ENCODE measurements at regions not wholly inside any gene's neighbourhood (a gene's known extent, or its start where the extent isn't known, plus 50 kb on each side); places are given as distances from the start of the nearest gene placed in this dataset.

DNA sequence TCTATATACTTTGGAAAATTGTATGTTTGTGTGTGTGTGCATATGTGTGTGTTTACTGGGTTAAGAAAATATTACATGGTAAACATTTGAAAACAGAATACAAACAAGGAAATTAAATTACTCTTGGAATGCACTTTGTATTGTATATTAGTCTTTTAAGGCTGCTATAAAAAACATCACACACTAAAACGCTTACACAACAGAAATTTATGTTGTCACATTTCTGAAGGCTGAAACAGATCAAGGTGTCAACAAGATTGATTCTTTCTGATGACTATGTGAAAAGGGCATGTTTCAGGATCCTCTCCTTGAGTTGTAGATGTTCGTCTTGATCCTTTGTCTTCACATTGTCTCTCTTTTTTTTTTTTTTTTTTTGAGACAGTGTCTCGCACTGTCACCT, 149.1 kb upstream of the CNTN5 start:
- Mint-ChIP-seq H3K4me3 (no peak overlapping the region), H3K36me3 (ENCODE audit: low read depth) (no peaks in the 10 kb centered on the region), H3K27me3 (no peaks in the 10 kb centered on the region), H3K27ac (no peak overlapping the region), H3K4me1 (ENCODE audit: low read depth) (no peaks in the 10 kb centered on the region), H3K9me3 (peaks cover 10% of the 10 kb centered on the region)
- intact Hi-C loops (cut with micrococcal nuclease) = no loop called here
- CTCF ChIA-PET = no interaction called here
- TF ChIP-seq, protein P1, sequence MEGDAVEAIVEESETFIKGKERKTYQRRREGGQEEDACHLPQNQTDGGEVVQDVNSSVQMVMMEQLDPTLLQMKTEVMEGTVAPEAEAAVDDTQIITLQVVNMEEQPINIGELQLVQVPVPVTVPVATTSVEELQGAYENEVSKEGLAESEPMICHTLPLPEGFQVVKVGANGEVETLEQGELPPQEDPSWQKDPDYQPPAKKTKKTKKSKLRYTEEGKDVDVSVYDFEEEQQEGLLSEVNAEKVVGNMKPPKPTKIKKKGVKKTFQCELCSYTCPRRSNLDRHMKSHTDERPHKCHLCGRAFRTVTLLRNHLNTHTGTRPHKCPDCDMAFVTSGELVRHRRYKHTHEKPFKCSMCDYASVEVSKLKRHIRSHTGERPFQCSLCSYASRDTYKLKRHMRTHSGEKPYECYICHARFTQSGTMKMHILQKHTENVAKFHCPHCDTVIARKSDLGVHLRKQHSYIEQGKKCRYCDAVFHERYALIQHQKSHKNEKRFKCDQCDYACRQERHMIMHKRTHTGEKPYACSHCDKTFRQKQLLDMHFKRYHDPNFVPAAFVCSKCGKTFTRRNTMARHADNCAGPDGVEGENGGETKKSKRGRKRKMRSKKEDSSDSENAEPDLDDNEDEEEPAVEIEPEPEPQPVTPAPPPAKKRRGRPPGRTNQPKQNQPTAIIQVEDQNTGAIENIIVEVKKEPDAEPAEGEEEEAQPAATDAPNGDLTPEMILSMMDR (IDR thresholded peaks at IDR 0.05) = no peak
- DNase-seq (no peak), ATAC-seq (no peak)
- POLR2A ChIA-PET = no interaction called here

DNA sequence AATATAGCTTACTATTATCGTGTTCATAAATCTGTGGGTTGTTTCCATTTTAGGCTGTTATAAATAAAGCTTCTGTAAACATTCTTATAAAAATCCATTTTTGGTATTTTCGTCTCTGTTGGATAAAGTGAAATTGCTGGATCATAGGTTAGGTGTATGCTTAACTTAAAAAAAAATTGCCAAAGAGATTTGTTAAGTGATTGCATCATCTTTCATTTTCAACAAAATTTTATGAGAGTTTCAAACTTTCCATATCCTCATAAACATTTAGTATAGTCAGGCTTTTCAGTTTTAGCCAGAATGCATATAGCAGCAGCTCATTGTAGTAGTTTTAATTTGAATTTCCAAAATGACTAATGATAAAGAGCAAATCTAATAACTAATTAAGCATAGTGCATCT, 146.7 kb upstream of the CNTN5 start:
- TF ChIP-seq, protein P1 (IDR thresholded peaks at IDR 0.05) = no peak
- H3K27me3 Mint-ChIP-seq = no peaks in the 10 kb centered on the region
- ChIA-PET CTCF (no interaction called here), POLR2A (no interaction called here)
- DNase-seq (no peak), ATAC-seq (no peak)
- H3K4me3 Mint-ChIP-seq = no peak overlapping the region
- H3K36me3 Mint-ChIP-seq (ENCODE audit: low read depth) = no peaks in the 10 kb centered on the region
- no peak overlapping the region for H3K27ac Mint-ChIP-seq
- peaks cover 13% of the 10 kb centered on the region for H3K9me3 Mint-ChIP-seq
- intact Hi-C loops (cut with micrococcal nuclease) = no loop called here
- no peaks in the 10 kb centered on the region for H3K4me1 Mint-ChIP-seq (ENCODE audit: low read depth)

- no peaks in the 10 kb centered on the region for H3K36me3 Mint-ChIP-seq (ENCODE audit: low read depth)
- ChIA-PET CTCF (no interaction called here), POLR2A (no interaction called here)
- no peak overlapping the region for H3K4me3 Mint-ChIP-seq
- no peaks in the 10 kb centered on the region for H3K4me1 Mint-ChIP-seq (ENCODE audit: low read depth)
- H3K27ac Mint-ChIP-seq = no peak overlapping the region
- ATAC-seq (no peak), DNase-seq (no peak)
- H3K9me3 Mint-ChIP-seq = peaks cover 5% of the 10 kb centered on the region
- TF ChIP-seq, protein P1 (IDR thresholded peaks at IDR 0.05) = no peak
- no peaks in the 10 kb centered on the region for H3K27me3 Mint-ChIP-seq
- intact Hi-C loops (cut with micrococcal nuclease) = no loop called here
These were observed 124.8 kb upstream of the CNTN5 start for GRCh38 chr11:98895936-98896335.

GRCh38 chr11:98940913-98941312, 79.8 kb upstream of the CNTN5 start:
- ATAC-seq = no peak
- intact Hi-C loops (cut with micrococcal nuclease) = no loop called here
- H3K9me3 Mint-ChIP-seq = peaks cover 17% of the 10 kb centered on the region
- H3K36me3 Mint-ChIP-seq (ENCODE audit: low read depth) = no peaks in the 10 kb centered on the region
- H3K4me3 Mint-ChIP-seq = no peak overlapping the region
- no peak for DNase-seq
- POLR2A ChIA-PET = no interaction called here
- no peaks in the 10 kb centered on the region for H3K27me3 Mint-ChIP-seq
- no peaks in the 10 kb centered on the region for H3K4me1 Mint-ChIP-seq (ENCODE audit: low read depth)
- CTCF ChIA-PET = no interaction called here
- TF ChIP-seq, protein P1 (IDR thresholded peaks at IDR 0.05) = no peak
- H3K27ac Mint-ChIP-seq = no peak overlapping the region

GRCh38 chr11:98944461-98944860, 76.3 kb upstream of the CNTN5 start:
- Mint-ChIP-seq H3K27me3 (no peaks in the 10 kb centered on the region), H3K9me3 (peaks cover 17% of the 10 kb centered on the region), H3K4me3 (no peak overlapping the region), H3K4me1 (ENCODE audit: low read depth) (no peaks in the 10 kb centered on the region), H3K27ac (no peak overlapping the region), H3K36me3 (ENCODE audit: low read depth) (no peaks in the 10 kb centered on the region)
- TF ChIP-seq, protein P1 (IDR thresholded peaks at IDR 0.05) = no peak
- intact Hi-C loops (cut with micrococcal nuclease) = no loop called here
- no peak for DNase-seq
- ChIA-PET POLR2A (no interaction called here), CTCF (no interaction called here)
- ATAC-seq = no peak
